WTC11 (cell line): ENCODE measurements at regions not wholly inside any gene's neighbourhood (a gene's known extent, or its start where the extent isn't known, plus 50 kb on each side); places are given as distances from the start of the nearest gene placed in this dataset.

Source experiments
- ATF2 ChIP-seq: sonication (generic); formaldehyde crosslinking; IDR thresholded peaks from 2 replicates; pipeline ENCODE4 v1.8.1; 2022; ENCODE audit warnings: low read depth, missing genetic modification reagents, borderline replicate concordance
- ATF3 ChIP-seq: sonication (generic); formaldehyde crosslinking; conservative IDR thresholded peaks from 2 replicates; pipeline ENCODE4 v1.8.1; 2022; ENCODE audit warnings: mild to moderate bottlenecking, missing genetic modification reagents
- CREB1 ChIP-seq: sonication (generic); formaldehyde crosslinking; IDR thresholded peaks from 2 replicates; pipeline ENCODE4 v1.8.0; 2023; ENCODE audit warnings: mild to moderate bottlenecking, missing genetic modification reagents
- CTCF ChIP-seq: fragments of 200-600 bp; IDR thresholded peaks from 2 replicates; pipeline ENCODE4 v1.8.0; 2022; ENCODE audit warnings: antibody characterized with exemption
- FOXJ3 ChIP-seq: sonication (generic); formaldehyde crosslinking; IDR thresholded peaks from 2 replicates; pipeline ENCODE4 v1.9.0; 2021; ENCODE audit warnings: missing genetic modification reagents, mild to moderate bottlenecking, borderline replicate concordance
- GTF2I ChIP-seq: fragments of 250-450 bp; sonication (Bioruptor Pico); conservative IDR thresholded peaks from 2 replicates; pipeline ENCODE4 v1.4.0; 2021; ENCODE audit warnings: mild to moderate bottlenecking
- OVOL2 ChIP-seq: fragments of 250-450 bp; sonication (Bioruptor Pico); IDR thresholded peaks from 2 replicates; pipeline ENCODE4 v1.9.0; 2021; ENCODE audit warnings: mild to moderate bottlenecking, borderline replicate concordance
- ZNF121 ChIP-seq: sonication (generic); formaldehyde crosslinking; IDR thresholded peaks from 2 replicates; pipeline ENCODE4 v1.8.0; 2023; ENCODE audit warnings: missing genetic modification reagents
- ZSCAN18 ChIP-seq: fragments of 250-450 bp; sonication (Bioruptor Pico); IDR thresholded peaks from 2 replicates; pipeline ENCODE4 v2.1.2; 2022; ENCODE audit warnings: mild to moderate bottlenecking, moderate library complexity

- no peak for TF ChIP-seq CREB1 (CRISPR knock-in tag)
- TF ChIP-seq ZSCAN18 (CRISPR knock-in tag) = no peak
- no peak for TF ChIP-seq FOXJ3
- no peak for TF ChIP-seq CTCF
- no peak for TF ChIP-seq GTF2I
- TF ChIP-seq OVOL2 (CRISPR knock-in tag) = no peak
- TF ChIP-seq ZNF121 (CRISPR knock-in tag) = no peak
- no peak for TF ChIP-seq ATF2 (CRISPR knock-in tag)
- TF ChIP-seq ATF3 (CRISPR knock-in tag) = no peak
Observed at GRCh38 chr4:56226579-56226978, 160.7 kb downstream of the AASDH start.
